T follicular helper cell (primary cell): ENCODE measurements at regions not wholly inside any gene's neighbourhood (a gene's known extent, or its start where the extent isn't known, plus 50 kb on each side); places are given as distances from the start of the nearest gene placed in this dataset.

Source experiments
- DNase-seq: peaks from one replicate; pipeline ENCODE4 v3.0.0-alpha.2; 2020; ENCODE audit warnings: low read depth

DNA sequence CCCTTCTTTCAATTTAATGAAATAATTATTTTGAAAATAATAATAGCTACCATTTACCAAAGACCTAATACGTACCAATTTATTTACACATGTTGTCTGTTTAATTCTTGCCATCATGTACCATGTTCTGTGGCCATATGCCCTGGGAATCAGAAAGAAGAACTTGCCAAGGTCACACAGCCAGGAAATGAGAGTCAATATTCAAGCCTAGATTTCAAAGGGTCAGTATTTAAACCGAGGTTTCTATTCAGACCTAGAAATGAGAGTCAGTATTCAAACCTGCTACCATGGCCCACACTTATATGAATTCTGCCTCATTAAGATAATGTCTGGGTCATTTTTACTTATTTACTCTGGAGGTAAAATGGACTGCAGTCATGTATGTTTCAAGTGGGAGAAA lies 103.6 kb upstream of the TBL1XR1 start:
- DNase-seq, result no peak

DNA sequence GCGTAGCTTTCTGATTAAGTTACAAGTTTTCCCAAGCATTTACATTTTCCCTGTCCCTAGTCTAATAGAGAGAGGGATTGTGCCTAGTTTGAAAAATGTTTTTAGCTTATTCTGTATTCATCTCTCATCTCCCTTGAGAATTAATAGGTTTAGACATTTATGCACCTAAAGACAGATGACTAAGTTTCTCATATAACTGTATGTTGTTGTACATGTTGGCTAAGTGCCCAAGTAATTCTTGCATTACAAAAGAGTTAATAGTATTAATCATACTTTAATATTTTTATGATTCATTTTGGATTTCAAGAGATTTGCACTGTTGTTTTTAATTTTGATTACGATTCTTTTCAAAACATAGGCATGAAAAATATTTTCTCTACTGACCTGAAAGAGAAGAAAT lies 109.0 kb upstream of the TBL1XR1 start:
- no peak for DNase-seq

DNA sequence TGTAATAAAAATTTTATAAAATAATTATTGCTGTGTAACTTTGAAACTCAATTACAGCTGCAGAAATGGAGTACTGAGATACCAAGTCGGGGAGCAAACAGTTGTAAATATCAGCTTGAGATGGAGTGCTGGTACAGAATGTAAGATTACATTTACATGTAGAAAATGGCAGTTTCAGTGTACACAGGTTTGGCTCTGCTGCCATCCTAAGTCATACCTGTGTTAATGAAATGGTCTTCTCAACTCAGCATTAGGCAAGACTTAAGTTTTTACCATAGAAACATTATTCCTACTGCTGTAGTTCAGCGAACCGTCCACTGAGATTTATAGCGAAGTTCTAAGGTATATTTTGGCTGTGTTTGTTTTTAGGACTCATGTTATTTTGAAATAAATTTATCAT lies 110.1 kb upstream of the TBL1XR1 start:
- DNase-seq, result no peak

DNA sequence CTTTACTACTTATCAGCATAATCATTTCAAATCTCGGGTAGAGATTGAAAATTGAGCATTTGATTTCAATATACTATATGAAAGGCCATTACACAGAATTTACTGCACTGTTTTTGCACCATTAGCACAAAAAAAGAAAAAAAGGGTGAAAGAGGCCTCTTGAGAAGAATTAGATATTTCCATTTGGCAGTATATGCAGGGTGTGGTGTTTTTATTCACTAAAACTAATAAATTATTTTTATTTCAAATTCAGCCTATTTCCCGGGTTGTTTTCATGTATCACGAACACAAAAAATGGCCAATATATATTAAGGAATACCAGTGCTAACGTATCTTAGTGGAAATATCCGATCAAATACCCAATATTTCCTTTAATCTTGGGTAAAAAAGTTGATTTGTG lies 110.5 kb upstream of the TBL1XR1 start:
- DNase-seq, result no peak

DNA sequence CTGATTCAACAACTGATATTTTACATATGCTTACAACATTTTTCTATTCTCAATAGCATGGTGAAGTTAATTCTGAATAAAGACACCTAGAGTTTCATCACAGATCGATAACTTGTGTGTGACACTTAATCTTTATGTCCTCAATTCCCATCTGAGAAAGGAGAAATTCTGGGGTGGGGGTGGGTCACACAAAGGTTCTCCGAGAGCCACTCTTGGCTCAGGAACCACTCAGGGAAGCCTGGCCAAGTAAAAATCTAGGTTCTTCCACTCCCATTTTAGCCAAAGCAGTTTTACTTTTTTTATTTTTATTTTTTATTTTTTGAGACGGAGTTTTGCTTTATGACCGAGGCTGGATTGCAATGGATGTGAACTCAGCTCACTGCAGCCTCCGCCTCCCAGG lies 111.0 kb upstream of the TBL1XR1 start:
- DNase-seq, result no peak

DNA sequence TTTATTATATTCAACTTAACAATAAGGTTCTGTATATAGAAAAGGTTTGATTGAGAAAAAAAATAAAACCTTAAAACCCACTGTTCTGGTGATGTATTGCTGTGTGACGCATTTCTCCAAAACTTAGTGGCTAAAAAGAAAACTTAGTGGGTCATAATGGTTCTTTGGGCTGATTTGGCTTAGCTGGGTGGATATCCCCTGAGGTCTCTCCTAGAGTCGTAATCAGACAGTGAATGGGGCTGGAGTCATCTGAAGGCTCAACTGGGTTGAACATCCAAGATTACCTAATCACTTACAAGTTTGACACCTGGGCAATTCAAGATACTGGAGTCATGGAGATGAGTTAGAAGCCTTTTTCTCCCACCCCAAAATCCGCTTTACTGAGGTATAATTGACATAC lies 111.6 kb upstream of the TBL1XR1 start:
- no peak for DNase-seq

DNA sequence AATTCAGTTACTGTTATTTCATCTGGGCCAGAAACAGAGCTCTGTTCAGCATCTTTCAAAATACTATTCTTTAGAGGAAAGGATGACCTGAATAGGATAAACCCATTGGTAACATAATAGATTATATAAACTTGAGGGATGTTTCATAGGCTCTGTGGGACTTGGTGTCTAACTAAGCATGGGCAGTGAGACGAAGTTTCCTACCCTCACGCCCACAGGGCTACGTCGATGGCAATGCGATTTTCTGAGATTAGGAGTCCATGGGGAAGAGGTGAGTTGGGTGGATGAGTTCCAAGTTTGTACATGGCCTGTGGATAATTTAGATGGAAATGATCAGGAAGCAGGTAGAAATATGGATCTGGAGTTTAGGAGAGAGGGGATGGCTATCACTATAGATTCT lies 115.2 kb upstream of the TBL1XR1 start:
- DNase-seq, result no peak

DNA sequence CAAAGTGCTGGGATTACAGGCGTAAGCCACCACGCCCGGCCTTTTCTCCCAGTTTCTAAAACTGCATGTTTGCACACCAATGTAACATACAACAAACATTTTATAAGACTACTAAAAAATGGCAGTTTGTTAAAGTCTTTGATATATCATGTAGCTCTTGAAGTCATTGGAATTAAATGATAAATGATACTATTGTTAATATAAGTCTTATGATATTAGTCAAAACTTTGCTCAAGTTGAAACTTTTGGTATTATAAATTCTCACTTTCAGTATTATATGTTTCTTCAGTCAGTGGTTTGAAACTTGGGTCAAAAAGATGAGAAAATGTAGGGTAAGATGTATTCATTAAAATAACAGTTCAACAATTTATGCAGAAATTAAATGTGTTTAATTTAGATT lies 117.6 kb upstream of the TBL1XR1 start:
- DNase-seq, result no peak

DNA sequence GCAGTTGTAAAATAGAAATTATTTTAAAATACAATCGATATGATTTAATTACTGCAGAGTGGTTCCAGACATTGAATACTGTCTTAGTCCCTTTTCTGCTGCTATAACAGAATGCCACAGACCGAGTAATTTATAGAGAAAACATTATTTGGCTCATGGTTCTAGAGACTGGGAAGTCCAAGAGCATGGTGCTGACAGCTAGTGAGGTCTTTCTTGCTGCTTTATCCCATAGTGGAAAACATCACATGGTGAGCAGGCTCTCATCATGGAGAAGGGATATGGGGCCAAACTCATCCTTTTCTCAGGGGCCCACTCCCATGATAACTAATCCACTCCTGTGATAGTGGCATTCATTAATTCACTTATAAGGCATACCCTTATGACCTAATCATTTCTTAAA lies 120.0 kb upstream of the TBL1XR1 start:
- no peak for DNase-seq

DNA sequence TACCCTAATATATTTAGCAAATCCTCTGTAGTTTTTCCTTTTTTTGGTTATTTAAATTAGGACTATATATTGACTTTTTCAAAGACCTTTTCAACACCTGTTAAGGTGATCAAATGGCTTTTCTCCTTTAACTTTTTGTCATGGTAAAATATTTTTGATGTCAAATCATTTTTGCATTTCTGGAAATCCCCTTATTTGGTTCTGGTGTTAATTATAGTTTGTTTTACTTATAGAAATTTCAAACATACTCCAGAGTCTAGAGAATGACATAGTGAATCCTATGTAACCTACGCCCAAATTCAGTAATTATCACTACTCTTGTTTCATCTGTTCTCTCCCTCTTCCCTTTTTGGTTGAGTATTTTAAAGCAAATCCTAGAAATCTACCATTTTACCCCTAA lies 121.3 kb upstream of the TBL1XR1 start:
- no peak for DNase-seq

DNA sequence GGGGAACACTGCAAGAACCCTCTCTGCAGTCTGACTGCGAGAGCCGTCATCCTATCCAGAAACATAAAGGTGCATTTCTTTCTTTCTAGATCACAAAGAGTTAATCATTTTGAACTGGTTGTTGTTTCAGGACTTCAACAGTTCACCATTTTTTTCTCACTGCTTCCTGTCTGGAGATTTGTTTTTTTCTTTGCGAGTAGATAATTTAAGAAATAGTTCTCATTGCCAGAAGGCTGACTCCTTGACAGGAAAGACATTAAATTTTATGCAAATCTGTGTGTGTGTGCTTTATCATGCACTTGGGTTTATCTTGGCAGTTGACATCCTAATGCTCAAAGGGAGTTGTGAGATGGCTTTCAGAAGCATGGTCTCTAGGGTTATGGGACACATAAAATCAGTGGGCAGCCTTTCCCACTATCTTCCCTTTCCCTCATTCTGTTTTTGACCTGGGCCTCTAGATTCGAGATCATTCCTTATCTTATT lies 123.5 kb upstream of the TBL1XR1 start:
- DNase-seq, result no peak

DNA sequence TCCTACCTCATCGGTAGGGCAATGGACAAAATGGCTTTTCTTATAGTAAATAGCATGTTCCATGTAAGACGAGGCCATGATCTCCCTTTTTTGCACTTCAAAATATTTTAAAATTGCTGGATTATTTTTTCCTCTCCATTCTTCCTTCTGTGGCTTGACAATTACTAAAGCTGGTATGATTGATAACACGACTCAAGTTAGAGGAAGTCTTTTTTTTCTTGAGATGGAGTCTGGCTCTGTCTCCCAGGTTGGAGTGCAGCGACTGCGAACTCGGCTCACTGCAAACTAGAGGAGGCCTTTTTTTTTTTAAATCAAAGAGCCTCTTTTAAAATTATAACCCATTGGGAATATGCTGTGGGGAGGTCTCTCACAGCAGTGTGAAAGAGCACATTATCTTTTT lies 124.5 kb upstream of the TBL1XR1 start:
- DNase-seq, result no peak

DNA sequence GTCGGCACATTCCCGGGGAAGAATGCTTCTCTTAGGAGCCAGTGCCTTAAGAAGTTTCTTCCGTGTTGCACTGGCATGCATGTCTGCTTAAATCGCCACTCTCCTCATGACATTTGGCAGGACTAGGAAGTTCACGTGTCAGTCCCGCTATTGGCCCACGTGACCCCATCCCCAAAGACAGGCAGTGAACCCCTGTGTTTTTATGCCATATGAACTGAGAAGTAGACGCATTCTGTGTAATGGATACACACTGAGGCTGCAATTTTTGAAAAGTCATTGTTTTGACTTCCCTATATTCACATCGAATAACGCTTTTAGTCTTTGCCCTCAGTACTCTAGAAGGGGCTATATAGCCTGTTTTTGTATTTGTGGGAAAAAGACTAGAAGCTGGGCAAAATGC lies 125.6 kb upstream of the TBL1XR1 start:
- DNase-seq, result no peak

DNA sequence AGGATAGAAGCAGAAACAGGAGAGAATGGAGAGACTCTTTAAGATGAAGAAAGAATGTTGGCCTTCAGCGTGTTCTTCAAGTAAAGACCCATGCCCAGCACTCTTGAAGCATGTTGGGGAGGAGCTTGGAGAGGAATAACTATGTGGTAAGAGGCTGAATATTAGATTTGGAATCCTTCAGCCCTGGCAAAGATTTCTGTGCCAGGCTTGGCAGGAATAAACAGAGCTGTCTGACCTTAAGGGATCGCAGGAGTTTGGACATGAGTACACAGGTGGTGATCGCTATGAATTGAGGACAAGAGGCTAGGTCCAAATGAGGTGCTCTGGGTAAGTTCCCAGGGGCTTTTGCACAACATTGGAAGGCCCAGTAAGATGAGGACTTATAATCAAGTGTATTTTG lies 132.6 kb upstream of the TBL1XR1 start:
- DNase-seq, result no peak

DNA sequence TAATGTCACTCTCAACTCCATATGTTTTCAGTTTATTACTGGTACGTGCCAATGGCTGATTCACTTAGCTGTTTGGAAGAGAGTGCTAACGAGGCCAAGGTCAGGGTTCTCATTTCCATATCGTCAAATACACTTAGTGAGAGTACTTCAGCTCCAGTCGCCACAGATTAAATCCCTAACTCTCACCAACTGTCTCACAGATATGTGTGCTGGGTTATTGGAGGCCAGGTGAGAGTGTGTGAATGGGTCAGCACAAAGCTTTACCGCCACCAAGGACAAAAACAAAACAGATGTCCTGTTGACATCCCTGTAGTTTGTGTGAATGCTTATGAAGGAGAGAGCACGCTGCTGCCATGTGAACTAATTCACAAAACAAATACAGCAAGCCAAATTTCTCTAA lies 133.5 kb upstream of the TBL1XR1 start:
- DNase-seq, result no peak

DNA sequence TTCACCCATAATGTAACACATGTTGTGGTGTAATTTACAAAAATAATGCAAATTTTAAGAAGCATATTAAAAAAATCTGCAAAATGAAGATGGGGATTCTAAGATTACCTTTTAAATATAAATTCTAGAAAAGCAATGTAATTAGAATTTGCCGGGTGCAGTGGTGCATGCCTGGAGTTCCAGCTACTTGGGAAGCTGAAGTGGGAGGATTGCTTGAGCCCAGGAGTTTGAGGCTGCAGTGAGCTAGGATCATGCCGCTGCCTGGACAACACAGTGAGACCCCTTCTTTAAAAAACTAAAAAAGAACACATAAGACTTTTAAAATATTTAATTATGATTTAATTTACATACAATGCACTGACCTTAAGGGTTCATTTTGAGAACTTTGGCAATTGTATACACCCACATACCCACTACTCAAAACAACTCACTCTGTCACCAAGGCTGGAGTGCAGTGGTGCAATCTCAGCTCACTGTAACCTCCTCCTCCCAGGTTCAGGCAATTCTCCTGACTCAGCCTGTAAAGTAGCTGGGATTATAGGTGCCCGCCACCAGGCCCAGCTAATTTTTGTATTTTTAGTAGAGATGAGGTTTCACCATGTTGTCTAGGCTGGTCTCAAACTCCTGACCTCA lies 134.0 kb upstream of the TBL1XR1 start:
- no peak for DNase-seq

DNA sequence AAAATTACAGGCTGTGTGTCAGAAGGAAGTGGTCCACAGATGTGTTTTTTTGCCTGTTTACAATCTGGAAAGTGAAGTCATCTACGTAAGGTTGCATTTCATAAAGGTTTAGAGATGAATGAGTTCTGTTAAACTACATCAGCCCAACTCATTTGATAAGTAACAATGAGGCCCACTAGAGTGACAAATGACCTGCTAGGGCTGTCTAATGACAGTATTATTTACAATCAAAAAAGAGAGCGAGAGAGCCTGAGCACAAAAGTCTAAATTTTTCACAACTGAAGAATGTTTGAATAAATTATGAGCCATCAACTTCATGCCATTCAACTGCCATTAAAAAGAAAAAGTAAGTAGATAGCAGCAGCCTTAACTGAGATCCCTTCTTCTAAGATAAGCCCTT lies 135.7 kb upstream of the TBL1XR1 start:
- no peak for DNase-seq

DNA sequence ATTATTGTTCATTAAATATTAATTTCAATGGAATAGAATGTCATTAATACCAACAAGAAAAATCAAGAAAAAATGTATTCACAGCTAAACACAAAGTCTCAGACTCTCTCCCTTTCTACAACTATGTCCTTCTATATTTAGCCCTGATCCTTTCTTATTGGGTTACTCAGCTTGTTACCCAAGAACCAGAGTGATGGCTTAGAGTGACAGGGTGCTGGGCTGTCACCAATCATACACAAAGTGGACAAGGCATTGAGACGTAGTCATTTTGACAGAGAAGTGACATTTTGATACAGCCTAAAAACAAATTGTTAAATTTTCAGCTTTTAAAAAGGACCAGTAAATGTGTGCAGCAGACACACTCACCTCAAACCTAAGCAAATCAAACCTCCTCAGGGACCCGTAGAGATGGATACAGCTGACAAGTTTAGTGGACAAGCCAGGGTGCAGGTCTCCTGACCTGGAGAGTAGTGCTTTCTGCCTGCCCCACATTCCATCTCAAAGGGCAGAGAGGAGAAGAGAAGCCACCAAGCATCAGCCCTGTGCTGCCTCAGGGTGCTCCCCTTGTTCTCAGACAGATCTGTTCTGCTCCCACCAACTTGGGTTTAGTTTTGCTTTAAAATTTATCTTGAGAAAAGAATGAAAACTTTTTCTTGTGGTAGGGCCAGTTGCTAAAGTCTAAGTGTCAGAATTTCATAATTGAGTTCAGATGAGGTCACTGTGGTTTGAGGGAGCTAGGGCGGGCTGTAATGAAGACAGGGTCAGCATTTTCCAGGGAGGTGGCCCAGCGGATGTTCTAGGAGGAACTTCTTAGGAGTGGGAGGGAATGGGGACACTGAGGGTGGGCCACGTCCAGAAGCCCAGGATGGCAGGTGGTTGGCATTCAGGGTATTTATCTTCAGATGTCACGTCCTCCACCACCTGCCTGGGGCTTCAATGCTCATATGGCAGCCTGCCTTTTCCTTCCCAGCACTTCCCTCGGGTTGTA lies 136.5 kb upstream of the TBL1XR1 start:
- DNase-seq, result no peak

DNA sequence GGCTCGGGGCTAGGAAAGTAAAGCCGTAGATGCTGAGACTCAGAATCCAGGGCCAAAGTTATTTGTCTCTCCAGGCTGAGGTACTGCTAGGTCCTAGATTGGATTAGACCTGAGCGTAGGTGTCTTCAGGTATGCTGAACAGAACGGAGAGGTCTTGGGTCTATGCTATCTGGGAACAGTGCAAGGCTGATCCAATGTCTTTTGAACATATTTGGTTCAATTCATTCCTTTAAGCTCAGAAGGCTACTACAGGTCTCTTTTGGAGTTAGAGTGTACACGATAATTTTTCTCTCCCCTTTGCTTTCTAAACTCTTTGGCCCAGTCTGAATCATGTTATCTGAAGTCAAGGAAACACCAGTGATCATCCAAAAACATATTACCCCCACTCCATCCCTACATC lies 137.5 kb upstream of the TBL1XR1 start:
- no peak for DNase-seq

DNA sequence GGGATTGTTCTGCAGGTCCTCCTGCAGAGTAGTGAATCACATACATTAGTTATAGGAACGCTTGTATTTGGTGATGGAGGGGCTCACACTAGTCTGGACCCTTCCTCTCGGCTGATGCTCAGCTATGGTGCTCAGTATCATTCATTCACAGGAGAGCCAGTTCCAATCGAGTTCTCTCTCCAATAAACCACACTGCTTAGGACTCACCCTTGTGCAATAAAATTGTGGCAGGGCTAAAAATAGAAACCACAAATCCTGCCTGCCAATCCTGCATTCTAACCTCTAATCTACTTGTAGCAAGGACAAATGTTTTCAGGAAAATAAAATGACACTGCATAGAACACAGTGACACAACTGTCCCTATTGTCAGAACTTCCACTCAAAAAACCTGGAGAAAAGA lies 138.4 kb upstream of the TBL1XR1 start:
- no peak for DNase-seq

DNA sequence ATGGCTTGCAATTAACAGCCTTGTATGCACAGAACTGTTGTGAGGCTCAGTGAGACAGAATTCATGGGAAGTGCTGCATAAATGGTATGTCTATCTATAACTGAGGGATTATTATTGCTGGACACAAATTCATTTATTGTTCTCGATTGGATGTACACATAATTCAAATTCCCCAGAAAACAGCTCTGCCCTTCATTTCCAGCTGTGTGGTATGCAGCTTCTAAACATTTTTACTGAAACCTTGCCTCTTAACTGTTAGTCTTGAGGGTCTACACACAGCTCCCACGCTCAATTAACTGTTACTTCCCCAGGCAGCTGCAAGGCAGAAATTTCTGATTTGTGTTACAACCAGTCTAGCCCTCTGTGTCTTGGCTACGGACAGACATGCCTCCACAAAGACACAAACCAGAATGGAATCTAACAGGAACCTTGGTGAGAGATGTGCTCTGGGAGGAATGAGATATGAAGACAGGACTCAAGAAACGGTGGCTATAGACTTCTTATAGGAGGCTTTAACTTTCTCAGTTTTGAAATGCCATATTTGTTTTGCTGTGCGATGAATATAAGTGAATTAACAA lies 139.7 kb upstream of the TBL1XR1 start:
- DNase-seq, result no peak

DNA sequence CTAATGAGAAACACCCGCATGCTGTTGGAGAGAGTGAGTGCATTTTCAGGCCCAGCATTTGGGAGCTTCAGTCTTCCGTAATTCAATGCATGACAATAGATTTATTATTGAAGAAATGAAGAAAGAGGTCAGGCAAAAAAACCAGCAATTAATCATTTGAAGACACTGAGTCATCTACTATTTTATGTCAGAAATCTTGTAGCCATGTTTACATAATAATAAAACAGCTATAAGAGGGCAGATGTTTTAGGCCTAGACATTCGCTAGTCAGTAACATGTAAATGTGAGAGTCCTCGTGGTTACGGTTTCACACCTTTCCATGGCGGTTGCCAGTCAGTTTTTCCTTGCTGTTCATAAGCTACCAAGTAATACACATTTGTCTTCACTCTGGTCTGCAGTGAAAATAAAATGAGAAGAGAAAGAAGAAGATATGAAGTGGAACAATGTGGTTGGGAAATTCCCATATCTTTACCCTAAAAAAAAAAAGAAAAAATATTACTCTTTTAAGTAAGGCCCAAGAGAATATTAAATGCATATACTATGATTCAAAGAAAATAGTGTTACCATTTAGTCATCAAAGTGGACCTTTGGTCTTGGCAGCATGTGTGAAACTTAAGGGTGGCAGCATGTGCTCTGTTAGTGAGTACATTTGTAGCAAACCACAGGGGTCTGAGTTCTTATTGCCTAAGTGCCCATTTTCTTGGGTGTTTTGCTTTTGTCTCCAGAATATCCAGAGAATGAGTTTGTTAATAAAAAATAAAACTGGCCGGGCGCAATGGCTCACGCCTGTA lies 140.5 kb upstream of the TBL1XR1 start:
- DNase-seq, result no peak
